Suppressor macrophage (primary cell): ENCODE measurements at regions not wholly inside any gene's neighbourhood (a gene's known extent, or its start where the extent isn't known, plus 50 kb on each side); places are given as distances from the start of the nearest gene placed in this dataset.
"Not testable (repeated sequence)": the region's sequence is repeated elsewhere in the genome, so short reads cannot be mapped to it uniquely, and the experiment has no call there.

ENCODE experiments used
- DNase-seq, 4 experiments: peaks; one replicate each; pipeline ENCODE4 v3.0.0-alpha.2; 2020 to 2022

DNA sequence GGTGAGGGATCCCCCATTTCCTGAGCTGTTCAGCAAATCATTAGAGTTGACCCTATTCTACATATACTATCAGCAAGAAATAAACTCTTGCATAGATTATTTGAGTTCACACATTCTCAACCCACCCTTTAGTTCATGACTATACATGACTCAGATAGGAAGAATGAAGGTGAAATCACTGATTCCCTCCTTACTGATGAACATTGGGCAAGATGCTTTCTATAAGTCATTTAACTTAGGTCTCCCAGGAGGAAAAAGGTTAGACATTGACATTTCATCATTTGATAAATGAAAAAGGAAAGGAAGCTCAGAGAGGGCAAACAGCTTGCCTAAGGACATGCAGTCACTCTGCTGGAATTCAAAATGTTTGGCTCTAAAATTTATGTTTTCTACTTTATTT is 408.0 kb downstream of the TMEM182 start:
- DNase-seq, result no peak

- DNase-seq, result no peak
These were observed 411.0 kb downstream of the TMEM182 start for GRCh38 chr2:103172821-103173220.

- no peak for DNase-seq
These were observed 412.9 kb downstream of the TMEM182 start for GRCh38 chr2:103174711-103175110.

DNA sequence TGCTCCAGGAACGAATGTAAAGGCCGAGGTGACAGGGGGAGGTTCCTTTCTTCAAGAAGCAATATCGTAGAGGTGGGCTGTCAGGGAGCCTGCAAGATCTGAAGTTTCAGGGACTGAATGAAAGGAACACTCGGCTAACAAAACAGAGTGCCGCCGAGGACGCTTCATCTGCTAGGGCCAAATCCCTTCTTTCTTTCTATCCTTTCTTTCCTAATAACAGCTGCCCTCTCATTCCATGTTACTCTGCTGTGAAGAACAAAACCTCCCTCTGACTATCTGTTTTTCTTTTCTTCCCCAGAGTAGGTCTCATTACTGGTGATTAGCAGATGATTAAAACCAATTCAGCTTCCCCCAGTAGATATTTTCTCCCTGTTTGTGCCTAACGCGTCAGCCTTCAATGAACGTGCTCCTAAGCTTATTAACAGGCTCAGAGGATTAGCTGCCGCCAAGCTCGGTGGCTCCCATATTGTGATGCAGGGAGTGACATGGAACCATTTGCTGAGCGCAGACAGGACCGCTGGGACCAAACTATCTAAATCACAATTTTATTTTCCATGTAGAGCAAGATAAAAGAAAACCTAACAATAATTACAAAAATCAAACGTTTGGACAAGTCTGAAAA is 414.6 kb downstream of the TMEM182 start:
- DNase-seq, result no peak

GRCh38 chr2:103179798-103180197 is 418.0 kb downstream of the TMEM182 start:
- DNase-seq, result no peak

DNA sequence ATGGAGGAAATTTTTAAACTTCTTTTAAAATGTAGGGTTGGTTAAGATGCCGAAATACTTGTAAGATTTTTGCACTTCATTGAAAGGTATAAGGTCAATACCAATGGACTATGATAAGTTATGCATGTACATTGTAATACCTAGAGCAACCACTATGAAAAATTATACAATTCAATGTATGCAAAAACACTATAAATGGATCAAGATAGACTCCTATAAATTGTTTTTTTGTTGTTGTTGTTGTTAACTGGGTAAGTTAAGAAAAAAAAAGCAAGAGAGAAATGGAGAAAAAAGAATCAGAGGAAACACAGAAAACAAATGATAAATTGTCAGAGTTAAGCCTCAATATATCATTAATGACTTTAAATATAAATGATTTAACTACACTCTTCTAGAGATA is 421.2 kb downstream of the TMEM182 start:
- DNase-seq, result no peak

GRCh38 chr2:103196802-103197201 is 435.0 kb downstream of the TMEM182 start:
- DNase-seq, result no peak

GRCh38 chr2:103200774-103201173 is 438.9 kb downstream of the TMEM182 start:
- DNase-seq, result not testable (repeated sequence)

- DNase-seq, result no peak
These were observed 447.1 kb downstream of the TMEM182 start for GRCh38 chr2:103208916-103209315.

GRCh38 chr2:103213028-103213542 is 451.3 kb downstream of the TMEM182 start:
- DNase-seq, result no peak

- DNase-seq, result no peak
These were observed 456.7 kb downstream of the TMEM182 start for GRCh38 chr2:103218516-103218915.

DNA sequence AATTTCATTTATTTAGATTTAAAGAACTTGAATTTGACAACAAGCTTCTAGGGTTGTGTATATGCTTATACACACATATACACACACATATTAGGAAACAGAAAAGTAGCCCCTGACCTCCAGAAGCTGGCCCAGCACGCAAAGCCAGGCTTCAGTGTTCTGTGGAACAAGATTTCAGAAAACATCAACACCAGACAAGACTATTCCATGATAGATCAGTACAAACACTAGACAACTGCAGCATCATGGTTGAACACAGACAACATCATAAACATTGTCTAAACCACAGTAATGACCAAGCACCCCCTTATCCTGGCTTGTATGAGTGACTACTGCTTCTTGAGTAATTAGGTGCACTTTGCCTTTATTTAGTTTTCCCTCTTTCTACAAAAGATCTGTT is 457.6 kb downstream of the TMEM182 start:
- DNase-seq, result no peak

DNA sequence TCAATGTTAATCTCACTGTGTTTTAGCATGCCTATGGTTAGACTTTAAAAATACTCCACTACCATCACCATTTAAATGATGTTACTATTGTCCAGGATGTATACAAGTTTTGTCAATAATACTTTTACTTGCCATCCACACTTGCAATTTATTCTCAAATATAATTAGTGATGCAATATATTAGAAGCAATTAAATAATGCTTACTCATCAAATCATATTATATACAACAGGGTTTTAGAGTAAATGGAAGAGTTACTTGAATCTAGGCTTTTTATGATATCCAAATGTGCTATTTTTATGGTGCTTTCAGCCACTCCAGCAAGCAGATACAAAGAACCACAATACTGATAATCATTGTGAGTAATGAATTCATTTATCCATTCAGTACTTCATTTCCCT is 461.1 kb downstream of the TMEM182 start:
- no peak for DNase-seq

DNA sequence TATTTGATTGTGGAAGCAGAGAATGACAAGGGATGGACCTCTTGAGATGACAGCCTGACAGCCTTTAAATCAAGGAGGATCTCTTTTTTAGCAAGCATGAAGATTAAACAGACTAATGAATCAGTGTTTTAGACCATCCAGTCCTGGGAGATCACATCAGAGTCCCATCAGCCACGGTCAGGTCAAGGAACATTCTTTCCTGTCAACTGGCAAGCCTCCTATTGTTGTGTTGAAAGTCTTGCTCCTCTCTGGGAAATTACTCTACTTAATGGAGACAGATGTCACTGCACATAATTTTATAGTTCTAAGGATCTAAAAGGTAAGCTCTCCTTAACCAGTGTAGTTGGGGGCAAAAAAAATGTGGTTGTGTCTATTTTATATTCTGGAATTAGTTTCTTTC is 469.0 kb downstream of the TMEM182 start:
- no peak for DNase-seq

- DNase-seq, result no peak
These were observed 471.0 kb downstream of the TMEM182 start for GRCh38 chr2:103232865-103233264.

GRCh38 chr2:103233691-103234090 is 471.9 kb downstream of the TMEM182 start:
- DNase-seq, result no peak

DNA sequence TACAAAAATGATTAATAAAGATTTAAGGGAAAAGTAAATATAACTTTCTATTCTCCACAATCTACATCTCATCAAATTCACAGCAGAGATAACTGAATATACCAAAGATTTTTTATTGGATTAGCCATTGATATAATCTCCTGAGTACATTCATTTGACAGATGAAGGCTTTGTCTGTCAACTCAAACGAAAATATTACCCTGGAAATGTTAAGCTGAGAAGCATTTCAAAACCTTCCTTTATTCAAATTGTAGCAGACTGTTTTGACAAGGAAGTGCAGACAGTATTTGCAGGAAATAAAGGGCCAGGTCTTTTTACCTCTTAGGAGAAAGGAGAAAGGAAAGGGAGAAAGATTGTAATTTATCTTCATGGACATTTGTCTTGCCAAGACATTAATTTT is 473.5 kb downstream of the TMEM182 start:
- no peak for DNase-seq

GRCh38 chr2:103249462-103249861 is 487.6 kb downstream of the TMEM182 start:
- DNase-seq, result no peak

DNA sequence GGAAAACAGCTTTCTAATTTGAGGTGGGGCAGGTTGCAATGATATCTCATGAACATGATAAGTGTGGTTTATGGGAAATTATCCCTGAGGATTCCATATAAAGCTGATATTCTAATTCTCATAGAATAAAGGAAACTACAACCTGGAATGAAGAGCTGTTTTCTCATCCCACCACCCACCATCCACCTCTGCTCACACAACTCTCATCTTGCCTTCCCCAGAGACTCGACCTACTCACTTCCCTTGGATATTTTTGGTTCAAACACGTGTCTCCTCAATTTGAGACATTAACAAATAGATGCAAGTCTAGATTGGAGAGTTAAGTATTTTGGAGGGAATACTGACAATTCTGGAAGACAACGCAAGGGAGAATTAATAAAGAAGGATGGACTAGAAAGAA is 490.9 kb downstream of the TMEM182 start:
- no peak for DNase-seq

GRCh38 chr2:103254611-103255010 is 492.8 kb downstream of the TMEM182 start:
- no peak for DNase-seq

GRCh38 chr2:103264058-103264768 is 502.4 kb downstream of the TMEM182 start:
- DNase-seq, result no peak

DNA sequence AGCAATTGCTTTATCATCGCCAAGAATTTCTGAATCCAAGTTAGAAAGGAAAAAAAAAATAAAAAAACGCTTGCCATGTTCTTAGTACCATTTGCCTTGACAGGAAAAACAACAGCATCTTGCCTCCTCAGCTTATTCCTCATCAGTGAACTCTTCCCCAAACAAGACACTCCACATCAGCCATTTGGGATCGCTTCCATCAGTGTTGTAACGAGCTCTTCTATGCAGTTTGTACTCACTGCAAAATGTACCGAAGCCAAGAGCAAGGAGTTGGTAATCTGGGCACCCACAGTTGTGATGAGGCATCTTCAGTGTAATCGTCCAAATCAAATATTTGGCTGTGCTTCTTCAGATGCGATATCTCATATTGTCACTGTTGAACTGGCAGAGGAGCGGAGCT is 503.7 kb downstream of the TMEM182 start:
- no peak for DNase-seq

- DNase-seq, result no peak
These were observed 507.1 kb downstream of the TMEM182 start for GRCh38 chr2:103268841-103269498.

- no peak for DNase-seq
These were observed 515.0 kb downstream of the TMEM182 start for GRCh38 chr2:103276869-103277268.
